Mucosa of stomach (tissue), 1 donor: ENCODE measurements at regions not wholly inside any gene's neighbourhood (a gene's known extent, or its start where the extent isn't known, plus 50 kb on each side); places are given as distances from the start of the nearest gene placed in this dataset.

ENCODE experiments used
- H3K27me3 ChIP-seq: one replicate; pipeline ENCODE4 v1.7.0; 2013; ENCODE audit warnings: mild to moderate bottlenecking, low read length; ENCODE audit not compliant: control insufficient read depth, insufficient read depth
- H3K36me3 ChIP-seq: one replicate; pipeline ENCODE4 v1.7.0; 2013; ENCODE audit warnings: low read length; ENCODE audit not compliant: control insufficient read depth, insufficient read depth
- H3K4me1 ChIP-seq: one replicate; pipeline ENCODE4 v1.7.0; 2013; ENCODE audit warnings: mild to moderate bottlenecking, low read length; ENCODE audit not compliant: control insufficient read depth, insufficient read depth
- H3K4me3 ChIP-seq: one replicate; pipeline ENCODE4 v1.7.0; 2013; ENCODE audit warnings: low read length
- H3K9ac ChIP-seq: one replicate; pipeline ENCODE4 v1.7.0; 2013; ENCODE audit warnings: mild to moderate bottlenecking, low read length, moderate library complexity
- H3K9me3 ChIP-seq: one replicate; pipeline ENCODE4 v1.7.0; 2013; ENCODE audit warnings: mild to moderate bottlenecking, low read length, moderate library complexity; ENCODE audit not compliant: control insufficient read depth
- donor health status: Pancreatic carcinoma.

GRCh38 chr2:42984081-42984480, 191.7 kb upstream of the HAAO start:
- no peaks in the 10 kb centered on the region for H3K27me3 ChIP-seq
- H3K9me3 ChIP-seq = no peaks in the 10 kb centered on the region
- no peak overlapping the region for H3K4me3 ChIP-seq
- no peaks in the 10 kb centered on the region for H3K36me3 ChIP-seq
- H3K4me1 ChIP-seq = peaks cover 29% of the 10 kb centered on the region
- no peak overlapping the region for H3K9ac ChIP-seq

DNA sequence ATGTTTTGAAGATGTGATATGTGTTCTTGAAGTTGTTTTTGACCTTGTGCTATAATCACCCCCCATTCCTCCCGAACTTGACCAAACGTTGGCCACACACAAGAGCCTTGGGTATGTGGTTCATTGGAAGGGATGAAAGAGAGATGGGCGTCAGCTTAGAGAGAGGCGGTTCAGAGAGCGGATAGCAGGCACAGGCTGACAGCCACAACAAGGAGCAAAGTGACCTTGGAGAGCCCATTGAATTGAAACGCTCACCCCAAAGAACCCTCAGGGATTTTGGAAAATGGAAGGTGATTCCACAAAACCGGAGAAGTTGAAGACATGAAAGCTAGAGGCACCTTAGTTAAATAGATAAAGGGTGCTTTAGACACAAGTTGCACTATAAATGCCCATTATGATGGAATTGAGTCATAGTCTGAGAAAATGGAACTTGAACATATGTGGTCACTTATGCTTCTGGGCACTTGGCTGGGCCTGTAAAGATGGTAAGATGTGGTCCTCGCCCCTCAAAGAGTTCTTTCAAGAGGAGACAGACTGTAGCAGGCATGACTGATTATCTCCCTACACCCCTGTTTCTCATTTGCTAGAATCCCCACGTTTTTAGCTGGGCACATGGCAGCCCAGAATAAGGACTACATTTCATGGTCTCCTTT, 188.5 kb upstream of the HAAO start:
- Histone ChIP-seq H3K9me3 (no peaks in the 10 kb centered on the region), H3K9ac (no peak overlapping the region), H3K4me3 (no peak overlapping the region), H3K27me3 (no peaks in the 10 kb centered on the region), H3K36me3 (no peaks in the 10 kb centered on the region), H3K4me1 (peaks cover 49% of the 10 kb centered on the region)

- no peak overlapping the region for H3K9ac ChIP-seq
- no peaks in the 10 kb centered on the region for H3K9me3 ChIP-seq
- H3K27me3 ChIP-seq = no peaks in the 10 kb centered on the region
- H3K36me3 ChIP-seq = no peaks in the 10 kb centered on the region
- no peak overlapping the region for H3K4me3 ChIP-seq
- H3K4me1 ChIP-seq = peaks cover 49% of the 10 kb centered on the region
Observed at GRCh38 chr2:42979870-42980763, 187.7 kb upstream of the HAAO start.

DNA sequence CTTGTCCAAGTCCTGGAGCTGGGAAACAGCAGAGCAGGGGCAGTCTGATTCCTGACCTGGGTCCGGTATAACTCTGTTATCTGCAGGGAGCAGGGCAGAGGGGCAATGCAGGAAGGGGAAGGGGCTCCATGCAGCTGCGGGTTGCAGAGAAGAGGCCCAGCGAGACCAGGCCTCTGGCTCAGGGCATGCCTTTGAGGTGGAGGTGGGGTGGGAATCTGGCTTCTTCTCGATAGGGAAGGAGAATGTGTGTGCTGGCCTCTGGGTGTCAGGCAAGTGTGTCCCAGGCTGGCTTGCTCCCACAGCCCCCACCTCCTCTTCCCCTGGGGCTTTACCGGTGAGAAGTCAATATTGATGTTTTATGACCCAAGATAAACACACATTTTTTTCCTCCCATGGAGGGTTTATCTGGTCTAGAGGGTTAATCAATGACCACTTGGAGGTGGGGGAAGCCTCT, 187.1 kb upstream of the HAAO start:
- Histone ChIP-seq H3K9me3 (no peaks in the 10 kb centered on the region), H3K36me3 (no peaks in the 10 kb centered on the region), H3K4me1 (peaks cover 53% of the 10 kb centered on the region), H3K27me3 (no peaks in the 10 kb centered on the region), H3K9ac (no peak overlapping the region), H3K4me3 (no peak overlapping the region)

DNA sequence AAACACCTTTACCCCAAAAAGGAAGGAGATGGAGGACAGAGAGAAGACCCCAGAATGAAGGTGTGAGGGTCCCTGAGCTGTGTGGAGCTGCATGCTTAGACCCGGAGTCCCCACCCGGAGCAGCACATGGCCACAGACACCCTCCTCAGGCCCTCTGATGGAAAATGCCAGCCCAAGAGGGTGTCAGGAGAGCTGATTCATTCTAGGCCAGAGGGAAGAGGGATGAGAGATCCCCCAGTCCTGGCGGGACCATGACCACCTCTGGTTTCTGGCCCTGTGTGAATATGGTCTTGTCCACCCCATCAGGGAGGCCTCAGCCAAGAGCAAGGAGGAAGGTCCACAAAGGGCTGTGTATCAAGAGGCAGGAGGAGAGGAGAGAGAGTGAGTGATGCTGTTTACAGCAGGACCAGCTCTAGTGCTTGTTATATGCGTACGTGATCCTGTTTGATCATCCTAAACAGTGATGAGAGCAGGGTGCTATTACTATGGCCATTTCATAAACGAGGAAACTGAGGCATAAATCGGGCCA, 186.6 kb upstream of the HAAO start:
- no peak overlapping the region for H3K9ac ChIP-seq
- H3K4me1 ChIP-seq = peaks cover 58% of the 10 kb centered on the region
- no peak overlapping the region for H3K4me3 ChIP-seq
- no peaks in the 10 kb centered on the region for H3K9me3 ChIP-seq
- no peaks in the 10 kb centered on the region for H3K27me3 ChIP-seq
- no peaks in the 10 kb centered on the region for H3K36me3 ChIP-seq

- Histone ChIP-seq H3K4me3 (no peak overlapping the region), H3K9ac (no peak overlapping the region), H3K9me3 (no peaks in the 10 kb centered on the region), H3K27me3 (no peaks in the 10 kb centered on the region), H3K4me1 (peaks cover 62% of the 10 kb centered on the region), H3K36me3 (no peaks in the 10 kb centered on the region)
Observed at GRCh38 chr2:42978175-42978886, 185.9 kb upstream of the HAAO start.

DNA sequence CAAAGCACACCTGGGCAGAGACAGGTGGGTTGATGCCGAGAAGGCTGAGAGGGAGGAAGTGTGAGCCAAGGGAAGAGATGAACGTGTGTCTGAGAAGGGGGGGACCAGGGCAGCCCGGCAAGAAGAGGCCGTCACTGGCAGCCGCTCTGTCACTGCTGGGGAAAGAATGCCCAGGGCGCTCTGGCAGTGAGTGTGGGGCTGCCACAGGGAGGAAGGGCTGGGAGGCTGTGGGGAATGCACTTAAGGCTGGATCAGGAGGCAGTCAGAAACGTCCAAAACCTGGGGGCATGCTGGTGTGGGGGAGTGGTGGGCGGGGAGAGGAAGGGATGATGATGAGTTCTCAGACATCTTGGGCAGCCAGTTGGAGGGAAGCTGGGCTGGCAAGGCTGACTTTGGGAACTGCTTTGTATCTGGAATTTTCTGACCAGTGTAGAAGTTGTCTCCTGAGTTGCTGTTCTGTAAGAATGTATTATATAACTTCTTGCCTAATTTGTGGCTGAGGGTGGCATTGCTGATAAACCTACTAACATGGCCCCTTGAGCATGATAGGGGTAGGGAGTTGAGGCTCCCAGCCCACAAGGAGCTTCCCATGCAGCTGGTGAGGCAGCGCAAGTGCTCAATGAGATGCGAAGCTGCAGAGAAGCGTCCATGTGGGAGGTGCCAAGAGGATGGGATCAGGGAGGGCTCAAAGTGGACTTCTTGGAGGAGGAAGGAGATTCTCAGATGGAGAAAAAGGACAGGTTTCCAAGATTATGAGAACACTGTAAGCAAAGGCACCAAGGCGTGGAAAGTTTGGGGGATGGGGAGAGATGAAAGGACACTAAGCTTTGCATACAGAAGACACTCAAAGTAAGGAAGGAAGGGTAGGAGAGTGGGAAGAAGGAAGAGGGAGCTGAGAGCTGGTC, 185.1 kb upstream of the HAAO start:
- H3K36me3 ChIP-seq = no peaks in the 10 kb centered on the region
- no peaks in the 10 kb centered on the region for H3K27me3 ChIP-seq
- peaks cover 4% of the 10 kb centered on the region for H3K9me3 ChIP-seq
- no peak overlapping the region for H3K9ac ChIP-seq
- H3K4me1 ChIP-seq = peaks cover 62% of the 10 kb centered on the region
- H3K4me3 ChIP-seq = no peak overlapping the region

DNA sequence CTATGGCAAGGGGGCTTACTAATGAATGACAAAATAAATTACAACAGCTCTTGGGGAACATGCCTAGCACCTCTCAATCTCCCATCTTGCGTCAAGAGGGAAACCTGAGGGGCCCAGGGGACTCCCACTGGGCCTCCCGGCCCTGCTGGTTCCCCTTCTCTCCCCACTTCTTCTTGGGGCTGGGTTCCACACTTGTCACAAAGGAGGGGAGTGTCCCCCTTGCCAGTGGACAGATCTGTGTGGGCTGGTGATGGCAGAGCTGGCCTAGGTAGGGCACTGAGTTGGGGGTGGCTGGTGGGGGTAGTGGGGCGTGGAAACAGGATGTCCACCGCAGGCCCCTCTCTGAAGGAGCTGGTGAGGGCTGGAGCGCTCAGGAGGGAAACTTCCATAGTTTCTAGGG, 184.0 kb upstream of the HAAO start:
- H3K9ac ChIP-seq = no peak overlapping the region
- H3K9me3 ChIP-seq = peaks cover 4% of the 10 kb centered on the region
- H3K4me3 ChIP-seq = no peak overlapping the region
- H3K36me3 ChIP-seq = no peaks in the 10 kb centered on the region
- H3K4me1 ChIP-seq = peaks cover 62% of the 10 kb centered on the region
- no peaks in the 10 kb centered on the region for H3K27me3 ChIP-seq

- H3K9ac ChIP-seq = peak overlapping the region; percentile 51
Observed at GRCh38 chr2:42974721-42975717, 182.6 kb upstream of the HAAO start.

GRCh38 chr2:42974169-42974720, 181.9 kb upstream of the HAAO start:
- H3K36me3 ChIP-seq = no peaks in the 10 kb centered on the region
- no peak overlapping the region for H3K4me3 ChIP-seq
- no peaks in the 10 kb centered on the region for H3K27me3 ChIP-seq
- H3K4me1 ChIP-seq = peaks cover 53% of the 10 kb centered on the region
- peaks cover 4% of the 10 kb centered on the region for H3K9me3 ChIP-seq
- peak overlapping the region; percentile 51 for H3K9ac ChIP-seq

More at GRCh38 chr2:42974721-42975717, 182.6 kb upstream of the HAAO start:
- Histone ChIP-seq H3K27me3 (no peaks in the 10 kb centered on the region), H3K36me3 (no peaks in the 10 kb centered on the region), H3K9me3 (peaks cover 4% of the 10 kb centered on the region), H3K4me1 (peaks cover 61% of the 10 kb centered on the region), H3K4me3 (no peak overlapping the region)
